Stomach (tissue), 4 donors: ENCODE measurements at regions not wholly inside any gene's neighbourhood (a gene's known extent, or its start where the extent isn't known, plus 50 kb on each side); places are given as distances from the start of the nearest gene placed in this dataset.

Experiments used
- POLR2A ChIP-seq, 4 donors: fragments of 450-650 bp; IDR thresholded peaks; one replicate each; pipeline ENCODE4 v1.6.1; 2016; ENCODE audit warnings: antibody characterized with exemption in 4 of 4, control low read depth in 2 of 4, mild to moderate bottlenecking in 1 of 4, moderate library complexity in 1 of 4
- TF ChIP-seq, protein P1 (sequence below), 7 experiments: fragments of 450-650 bp in 4 of 7; fragments of 200-600 bp in 3 of 7; sonication (generic) in 3 of 7; IDR thresholded peaks; one replicate each; pipeline ENCODE4 v1.5.1; 2016 to 2019; ENCODE audit warnings: antibody characterized with exemption in 7 of 7, control low read depth in 2 of 7, mild to moderate bottlenecking in 1 of 7

- no peak for TF ChIP-seq POLR2A (IDR thresholded peaks at IDR 0.05)
- TF ChIP-seq, protein P1, sequence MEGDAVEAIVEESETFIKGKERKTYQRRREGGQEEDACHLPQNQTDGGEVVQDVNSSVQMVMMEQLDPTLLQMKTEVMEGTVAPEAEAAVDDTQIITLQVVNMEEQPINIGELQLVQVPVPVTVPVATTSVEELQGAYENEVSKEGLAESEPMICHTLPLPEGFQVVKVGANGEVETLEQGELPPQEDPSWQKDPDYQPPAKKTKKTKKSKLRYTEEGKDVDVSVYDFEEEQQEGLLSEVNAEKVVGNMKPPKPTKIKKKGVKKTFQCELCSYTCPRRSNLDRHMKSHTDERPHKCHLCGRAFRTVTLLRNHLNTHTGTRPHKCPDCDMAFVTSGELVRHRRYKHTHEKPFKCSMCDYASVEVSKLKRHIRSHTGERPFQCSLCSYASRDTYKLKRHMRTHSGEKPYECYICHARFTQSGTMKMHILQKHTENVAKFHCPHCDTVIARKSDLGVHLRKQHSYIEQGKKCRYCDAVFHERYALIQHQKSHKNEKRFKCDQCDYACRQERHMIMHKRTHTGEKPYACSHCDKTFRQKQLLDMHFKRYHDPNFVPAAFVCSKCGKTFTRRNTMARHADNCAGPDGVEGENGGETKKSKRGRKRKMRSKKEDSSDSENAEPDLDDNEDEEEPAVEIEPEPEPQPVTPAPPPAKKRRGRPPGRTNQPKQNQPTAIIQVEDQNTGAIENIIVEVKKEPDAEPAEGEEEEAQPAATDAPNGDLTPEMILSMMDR (IDR thresholded peaks at IDR 0.05) = no peak
These were observed 64.0 kb upstream of the EGR2 start for GRCh38 chr10:62880162-62880561.
